Stimulated activated effector memory CD8-positive, alpha-beta T cell treated with anti-CD3 and anti-CD28 coated beads, Interleukin-12 subunit alpha, Interleukin-12 subunit beta, amount 100 ng/mL, for 72 hours (primary cell): ENCODE measurements at regions not wholly inside any gene's neighbourhood (a gene's known extent, or its start where the extent isn't known, plus 50 kb on each side); places are given as distances from the start of the nearest gene placed in this dataset.
"Not testable (repeated sequence)": the region's sequence is repeated elsewhere in the genome, so short reads cannot be mapped to it uniquely, and the experiment has no call there.

Source experiments
- ATAC-seq: fragments of 150-1000 bp; cut with Tn5 transposase; 2 replicates; pipeline ENCODE4 v1.10.0; 2021
- DNase-seq, 2 donors: peaks; one replicate each; pipeline ENCODE4 v3.0.0; 2021 to 2022; ENCODE audit warnings: low spot score in 2 of 2
- H3K27ac Mint-ChIP-seq: one replicate; pipeline ENCODE4 v1.8.0; 2022; ENCODE audit warnings: mild to moderate bottlenecking, mixed read lengths
- H3K36me3 Mint-ChIP-seq: one replicate; pipeline ENCODE4 v1.8.0; 2022; ENCODE audit warnings: mild to moderate bottlenecking, mixed read lengths
- H3K4me1 Mint-ChIP-seq: one replicate; pipeline ENCODE4 v1.8.0; 2022; ENCODE audit warnings: mixed read lengths
- H3K4me3 Mint-ChIP-seq: one replicate; pipeline ENCODE4 v1.8.0; 2022; ENCODE audit warnings: mild to moderate bottlenecking, mixed read lengths
- H3K9me3 Mint-ChIP-seq: one replicate; pipeline ENCODE4 v1.8.0; 2022; ENCODE audit warnings: mixed read lengths

- Mint-ChIP-seq H3K4me3 (no peak overlapping the region), H3K36me3 (no peaks in the 10 kb centered on the region), H3K4me1 (no peaks in the 10 kb centered on the region), H3K27ac (no peak overlapping the region), H3K9me3 (no peaks in the 10 kb centered on the region)
- peak in 1 of 2 donors; percentile 29 for DNase-seq
- no peak for ATAC-seq
Measured at GRCh38 chr15:100766243-100767000, 113.2 kb upstream of the ALDH1A3 start.

- H3K4me3 Mint-ChIP-seq, result no peak overlapping the region
- no peaks in the 10 kb centered on the region for H3K36me3 Mint-ChIP-seq
- no peak for ATAC-seq
- H3K27ac Mint-ChIP-seq, result no peak overlapping the region
- no peaks in the 10 kb centered on the region for H3K9me3 Mint-ChIP-seq
- peak in 1 of 2 donors; percentile 38 for DNase-seq
- no peaks in the 10 kb centered on the region for H3K4me1 Mint-ChIP-seq
Measured at GRCh38 chr15:100767001-100767825, 112.4 kb upstream of the ALDH1A3 start.

- Mint-ChIP-seq H3K27ac (no peak overlapping the region), H3K36me3 (no peaks in the 10 kb centered on the region), H3K4me3 (no peak overlapping the region), H3K9me3 (no peaks in the 10 kb centered on the region), H3K4me1 (no peaks in the 10 kb centered on the region)
- DNase-seq, result peak in 1 of 2 donors; percentile 41
- no peak for ATAC-seq
Measured at GRCh38 chr15:100768501-100768931, 111.1 kb upstream of the ALDH1A3 start.

- Mint-ChIP-seq H3K4me1 (no peaks in the 10 kb centered on the region), H3K36me3 (no peaks in the 10 kb centered on the region), H3K4me3 (no peak overlapping the region), H3K9me3 (no peaks in the 10 kb centered on the region), H3K27ac (no peak overlapping the region)
- DNase-seq, result peak in 1 of 2 donors; percentile 28
- ATAC-seq, result peak; percentile 6
Measured at GRCh38 chr15:100769043-100769974, 110.3 kb upstream of the ALDH1A3 start.

GRCh38 chr15:100769975-100770340 is 109.7 kb upstream of the ALDH1A3 start:
- no peak overlapping the region for H3K27ac Mint-ChIP-seq
- H3K9me3 Mint-ChIP-seq, result no peaks in the 10 kb centered on the region
- H3K4me3 Mint-ChIP-seq, result no peak overlapping the region
- DNase-seq (no peak), ATAC-seq (no peak)
- no peaks in the 10 kb centered on the region for H3K36me3 Mint-ChIP-seq
- H3K4me1 Mint-ChIP-seq, result no peaks in the 10 kb centered on the region

- no peaks in the 10 kb centered on the region for H3K9me3 Mint-ChIP-seq
- H3K36me3 Mint-ChIP-seq, result no peaks in the 10 kb centered on the region
- no peak overlapping the region for H3K4me3 Mint-ChIP-seq
- H3K4me1 Mint-ChIP-seq, result no peaks in the 10 kb centered on the region
- DNase-seq (peak in 1 of 2 donors; percentile 38), ATAC-seq (no peak)
- H3K27ac Mint-ChIP-seq, result no peak overlapping the region
Measured at GRCh38 chr15:100770661-100771584, 108.7 kb upstream of the ALDH1A3 start.

GRCh38 chr15:100771746-100772145 is 107.9 kb upstream of the ALDH1A3 start:
- DNase-seq (peak in 1 of 2 donors; percentile 22), ATAC-seq (no peak)
- no peak overlapping the region for H3K27ac Mint-ChIP-seq
- H3K4me1 Mint-ChIP-seq, result no peaks in the 10 kb centered on the region
- H3K4me3 Mint-ChIP-seq, result no peak overlapping the region
- no peaks in the 10 kb centered on the region for H3K36me3 Mint-ChIP-seq
- no peaks in the 10 kb centered on the region for H3K9me3 Mint-ChIP-seq

GRCh38 chr15:100772478-100772877 is 107.2 kb upstream of the ALDH1A3 start:
- Mint-ChIP-seq H3K9me3 (no peaks in the 10 kb centered on the region), H3K27ac (no peak overlapping the region), H3K4me1 (no peaks in the 10 kb centered on the region), H3K4me3 (no peak overlapping the region), H3K36me3 (no peaks in the 10 kb centered on the region)
- no peak for ATAC-seq
- peak in 1 of 2 donors; percentile 18 for DNase-seq

GRCh38 chr15:100772892-100773520 is 106.6 kb upstream of the ALDH1A3 start:
- no peak for ATAC-seq
- no peak overlapping the region for H3K4me3 Mint-ChIP-seq
- peak in 1 of 2 donors; percentile 42 for DNase-seq
- no peaks in the 10 kb centered on the region for H3K9me3 Mint-ChIP-seq
- H3K27ac Mint-ChIP-seq, result no peak overlapping the region
- H3K4me1 Mint-ChIP-seq, result no peaks in the 10 kb centered on the region
- no peaks in the 10 kb centered on the region for H3K36me3 Mint-ChIP-seq

- DNase-seq, result peak in 1 of 2 donors; percentile 22
- H3K4me1 Mint-ChIP-seq, H3K36me3 Mint-ChIP-seq, H3K4me3 Mint-ChIP-seq, H3K27ac Mint-ChIP-seq, ATAC-seq, H3K9me3 Mint-ChIP-seq: not testable (repeated sequence)
Measured at GRCh38 chr15:100774044-100774443, 105.6 kb upstream of the ALDH1A3 start.

- Mint-ChIP-seq H3K27ac (no peak overlapping the region), H3K4me1 (no peaks in the 10 kb centered on the region), H3K9me3 (no peaks in the 10 kb centered on the region), H3K4me3 (no peak overlapping the region), H3K36me3 (no peaks in the 10 kb centered on the region)
- ATAC-seq (no peak), DNase-seq (peak in 1 of 2 donors; percentile 20)
Measured at GRCh38 chr15:100775581-100776185, 103.9 kb upstream of the ALDH1A3 start.

- H3K4me3 Mint-ChIP-seq, result no peak overlapping the region
- DNase-seq, result no peak
- ATAC-seq, result no peak
- H3K4me1 Mint-ChIP-seq, result no peaks in the 10 kb centered on the region
- H3K27ac Mint-ChIP-seq, result no peak overlapping the region
- H3K9me3 Mint-ChIP-seq, result no peaks in the 10 kb centered on the region
- no peaks in the 10 kb centered on the region for H3K36me3 Mint-ChIP-seq
Measured at GRCh38 chr15:100777821-100778220, 101.8 kb upstream of the ALDH1A3 start.

GRCh38 chr15:100778831-100779288 is 100.8 kb upstream of the ALDH1A3 start:
- Mint-ChIP-seq H3K9me3 (no peaks in the 10 kb centered on the region), H3K4me3 (no peak overlapping the region), H3K36me3 (no peaks in the 10 kb centered on the region), H3K4me1 (no peaks in the 10 kb centered on the region), H3K27ac (no peak overlapping the region)
- ATAC-seq (no peak), DNase-seq (peak in 1 of 2 donors; percentile 29)
